Caco-2 (cell line): ENCODE measurements at regions not wholly inside any gene's neighbourhood (a gene's known extent, or its start where the extent isn't known, plus 50 kb on each side); places are given as distances from the start of the nearest gene placed in this dataset.

Source experiments
- BruUV-seq: library from RNA; stranded (reverse); fragments of 400-500 nt; replicated peaks from 2 replicates; lab custom pipeline; 2021; lab: Mats Ljungman, UMichigan
- CTCF ChIA-PET: fragments of 300-600 bp; sonication (Branson Sonifier 250); formaldehyde crosslinking; loops from one replicate; lab custom pipeline; 2022; ENCODE audit warnings: antibody characterized with exemption; lab: Charles Lee
- POLR2A ChIA-PET: fragments of 300-600 bp; sonication (Branson Sonifier 250); formaldehyde crosslinking; loops from one replicate; lab custom pipeline; 2022; ENCODE audit warnings: antibody characterized with exemption; lab: Charles Lee
- DNase-seq, 2 experiments: peaks; one replicate each; pipeline versions ENCODE4 v3.0.0 to v3.0.0-alpha.2; 2020 to 2022
- H3K27me3 ChIP-seq: replicated peaks from 2 replicates; pipeline ENCODE4 v1.6.0; 2011; ENCODE audit warnings: low read length; ENCODE audit not compliant: control insufficient read depth, insufficient read depth
- H3K36me3 ChIP-seq: 2 replicates; pipeline ENCODE4 v1.5.1; 2011; ENCODE audit warnings: low read length; ENCODE audit not compliant: control insufficient read depth, insufficient read depth
- H3K4me1 ChIP-seq: fragments of 250-450 bp; sonication (Bioruptor Pico); 2 replicates; pipeline ENCODE4 v1.5.1; 2020; ENCODE audit warnings: mild to moderate bottlenecking
- H3K4me3 ChIP-seq: 2 replicates; pipeline ENCODE4 v1.5.1; 2011; ENCODE audit warnings: low read depth, mild to moderate bottlenecking, control low read depth, low read length
- H3K9me3 ChIP-seq: fragments of 250-450 bp; sonication (Bioruptor Pico); 2 replicates; pipeline ENCODE4 v1.5.1; 2020; ENCODE audit warnings: mild to moderate bottlenecking, moderate library complexity
- H3K27ac Mint-ChIP-seq: one replicate; pipeline ENCODE4 v1.8.0; 2022; ENCODE audit warnings: mixed read lengths; ENCODE audit not compliant: unreplicated experiment
- H3K27me3 Mint-ChIP-seq: one replicate; pipeline ENCODE4 v1.8.0; 2022; ENCODE audit warnings: mixed read lengths; ENCODE audit not compliant: insufficient read depth, unreplicated experiment
- H3K36me3 Mint-ChIP-seq: one replicate; pipeline ENCODE4 v1.8.0; 2022; ENCODE audit warnings: mild to moderate bottlenecking, mixed read lengths; ENCODE audit not compliant: insufficient read depth, unreplicated experiment
- H3K4me1 Mint-ChIP-seq: one replicate; pipeline ENCODE4 v1.8.0; 2022; ENCODE audit warnings: low read depth, mixed read lengths; ENCODE audit not compliant: unreplicated experiment
- H3K4me3 Mint-ChIP-seq: one replicate; pipeline ENCODE4 v1.8.0; 2022; ENCODE audit warnings: mild to moderate bottlenecking, moderate library complexity, mixed read lengths; ENCODE audit not compliant: unreplicated experiment
- H3K9me3 Mint-ChIP-seq: one replicate; pipeline ENCODE4 v1.8.0; 2022; ENCODE audit warnings: mixed read lengths; ENCODE audit not compliant: unreplicated experiment
- intact Hi-C: fragments of 100-400 bp; cut with micrococcal nuclease; formaldehyde crosslinking; loops from one replicate; pipeline ENCODE4 v1.10.0; 2022; ENCODE audit not compliant: unreplicated experiment
- TF ChIP-seq, protein P1 (sequence below), 2 experiments: fragments of 200-600 bp in 1 of 2; IDR thresholded peaks; 1 replicate in 1 of 2; 2 replicates in 1 of 2; pipeline versions ENCODE4 v1.5.1 to v1.8.0; 2011 to 2022; ENCODE audit warnings: antibody characterized with exemption in 1 of 2, control low read depth in 1 of 2, inconsistent platforms in 1 of 2, low read depth in 1 of 2, low read length in 1 of 2, mild to moderate bottlenecking in 1 of 2, moderate library complexity in 1 of 2; ENCODE audit not compliant: insufficient read depth in 1 of 2, severe bottlenecking in 1 of 2, unreplicated experiment in 1 of 2

DNA sequence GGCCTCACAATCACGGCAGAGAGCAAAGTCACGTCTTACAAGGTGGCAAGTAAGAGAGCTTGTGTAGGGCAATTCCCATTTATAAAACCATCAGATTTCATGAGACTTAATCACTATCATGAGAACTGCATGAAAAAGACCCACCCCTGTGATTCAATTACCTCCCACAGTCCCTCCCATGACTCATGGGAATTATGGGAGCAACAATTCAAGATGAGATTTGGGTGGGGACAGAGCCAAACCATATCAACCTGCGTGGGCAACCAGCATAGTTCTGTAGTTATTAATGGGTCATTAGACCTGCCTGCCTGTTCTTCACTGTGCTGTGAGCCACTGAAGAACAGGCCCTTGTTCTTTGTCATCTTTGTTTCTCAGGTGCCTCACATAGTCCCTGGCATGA, 593.7 kb upstream of the BOD1L1 start:
- BruUV-seq: no TSS peak
- TF ChIP-seq, protein P1, sequence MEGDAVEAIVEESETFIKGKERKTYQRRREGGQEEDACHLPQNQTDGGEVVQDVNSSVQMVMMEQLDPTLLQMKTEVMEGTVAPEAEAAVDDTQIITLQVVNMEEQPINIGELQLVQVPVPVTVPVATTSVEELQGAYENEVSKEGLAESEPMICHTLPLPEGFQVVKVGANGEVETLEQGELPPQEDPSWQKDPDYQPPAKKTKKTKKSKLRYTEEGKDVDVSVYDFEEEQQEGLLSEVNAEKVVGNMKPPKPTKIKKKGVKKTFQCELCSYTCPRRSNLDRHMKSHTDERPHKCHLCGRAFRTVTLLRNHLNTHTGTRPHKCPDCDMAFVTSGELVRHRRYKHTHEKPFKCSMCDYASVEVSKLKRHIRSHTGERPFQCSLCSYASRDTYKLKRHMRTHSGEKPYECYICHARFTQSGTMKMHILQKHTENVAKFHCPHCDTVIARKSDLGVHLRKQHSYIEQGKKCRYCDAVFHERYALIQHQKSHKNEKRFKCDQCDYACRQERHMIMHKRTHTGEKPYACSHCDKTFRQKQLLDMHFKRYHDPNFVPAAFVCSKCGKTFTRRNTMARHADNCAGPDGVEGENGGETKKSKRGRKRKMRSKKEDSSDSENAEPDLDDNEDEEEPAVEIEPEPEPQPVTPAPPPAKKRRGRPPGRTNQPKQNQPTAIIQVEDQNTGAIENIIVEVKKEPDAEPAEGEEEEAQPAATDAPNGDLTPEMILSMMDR (IDR thresholded peaks at IDR 0.05; ENCODE audit: insufficient read depth in 1 of 2, low read depth in 1 of 2, low read length in 1 of 2, severe bottlenecking in 1 of 2, unreplicated experiment in 1 of 2): no peak
- Mint-ChIP-seq H3K36me3 (no peaks in the 10 kb centered on the region), H3K27ac (no peak overlapping the region), H3K4me1 (peaks cover 24% of the 10 kb centered on the region), H3K9me3 (peaks cover 9% of the 10 kb centered on the region), H3K4me3 (no peak overlapping the region), H3K27me3 (no peaks in the 10 kb centered on the region)
- no peaks in the 10 kb centered on the region for H3K4me1 ChIP-seq
- intact Hi-C loops: no loop called here
- no peak overlapping the region for H3K4me3 ChIP-seq
- DNase-seq: no peak
- H3K36me3 ChIP-seq: no peaks in the 10 kb centered on the region
- H3K27me3 ChIP-seq: no peaks in the 10 kb centered on the region
- no peaks in the 10 kb centered on the region for H3K9me3 ChIP-seq
- CTCF ChIA-PET: no interaction called here
- POLR2A ChIA-PET: no interaction called here

GRCh38 chr4:14222377-14223029, 595.0 kb upstream of the BOD1L1 start:
- Histone ChIP-seq H3K36me3 (no peaks in the 10 kb centered on the region), H3K4me1 (no peaks in the 10 kb centered on the region), H3K9me3 (no peaks in the 10 kb centered on the region), H3K27me3 (no peaks in the 10 kb centered on the region), H3K4me3 (no peak overlapping the region)
- BruUV-seq: no TSS peak
- H3K4me1 Mint-ChIP-seq: peaks cover 18% of the 10 kb centered on the region
- H3K27ac Mint-ChIP-seq: no peak overlapping the region
- TF ChIP-seq, protein P1 (IDR thresholded peaks at IDR 0.05; ENCODE audit: insufficient read depth in 1 of 2, low read depth in 1 of 2, low read length in 1 of 2, severe bottlenecking in 1 of 2, unreplicated experiment in 1 of 2): no peak
- no peak overlapping the region for H3K4me3 Mint-ChIP-seq
- intact Hi-C loops: no loop called here
- H3K9me3 Mint-ChIP-seq: peaks cover 2% of the 10 kb centered on the region
- H3K36me3 Mint-ChIP-seq: no peaks in the 10 kb centered on the region
- ChIA-PET CTCF (no interaction called here), POLR2A (no interaction called here)
- H3K27me3 Mint-ChIP-seq: no peaks in the 10 kb centered on the region
- DNase-seq: no peak

DNA sequence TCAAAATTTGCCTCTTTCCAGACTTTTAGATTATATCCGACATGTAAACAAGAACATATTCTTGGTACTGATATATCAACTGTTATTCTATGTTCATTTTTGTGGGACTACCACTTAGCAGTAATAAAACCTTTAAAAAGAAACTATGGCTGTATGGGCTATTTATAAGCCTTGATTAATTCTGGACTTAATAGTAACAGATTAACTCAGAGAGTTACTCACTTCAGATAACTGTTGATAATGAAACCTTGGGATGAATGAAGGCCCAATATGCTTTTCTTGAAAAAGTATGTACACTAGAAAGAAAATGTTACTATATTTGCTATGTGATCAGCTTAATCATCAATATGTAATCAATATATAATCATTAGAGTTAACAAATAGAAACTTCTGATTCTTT, 595.9 kb upstream of the BOD1L1 start:
- Mint-ChIP-seq H3K4me3 (no peak overlapping the region), H3K27me3 (peaks cover 2% of the 10 kb centered on the region), H3K4me1 (peaks cover 10% of the 10 kb centered on the region), H3K27ac (no peak overlapping the region), H3K9me3 (peaks cover 6% of the 10 kb centered on the region), H3K36me3 (no peaks in the 10 kb centered on the region)
- no TSS peak for BruUV-seq
- CTCF ChIA-PET: no interaction called here
- Histone ChIP-seq H3K9me3 (no peaks in the 10 kb centered on the region), H3K4me3 (no peak overlapping the region), H3K36me3 (no peaks in the 10 kb centered on the region), H3K27me3 (no peaks in the 10 kb centered on the region), H3K4me1 (no peaks in the 10 kb centered on the region)
- intact Hi-C loops: no loop called here
- DNase-seq: no peak
- POLR2A ChIA-PET: no interaction called here
- TF ChIP-seq, protein P1 (IDR thresholded peaks at IDR 0.05; ENCODE audit: insufficient read depth in 1 of 2, low read depth in 1 of 2, low read length in 1 of 2, severe bottlenecking in 1 of 2, unreplicated experiment in 1 of 2): no peak
